ENCODE measurements at regions not wholly inside any gene's neighbourhood (a gene's known extent, or its start where the extent isn't known, plus 50 kb on each side); places are given as distances from the start of the nearest gene placed in this dataset.
A peak's percentile ranks its signal among the peaks of the same experiment; 100 is the strongest.

DNA sequence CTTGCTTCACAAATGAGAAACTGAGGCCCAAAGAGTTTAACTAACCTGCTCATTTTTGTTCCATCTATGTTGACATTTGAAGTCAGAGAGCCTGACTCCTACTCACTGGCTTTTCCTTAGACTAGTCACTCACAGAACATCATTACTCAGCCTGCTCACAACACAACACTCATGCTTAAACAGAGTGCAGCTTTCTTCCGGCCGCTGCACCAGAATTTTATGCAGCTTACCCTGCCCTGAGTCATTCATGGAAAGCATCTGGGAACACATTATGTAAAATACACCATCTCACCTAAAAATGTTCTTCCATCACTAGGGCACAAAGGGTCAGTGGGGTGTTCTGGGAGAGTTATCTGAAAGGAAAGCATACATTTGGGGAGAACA is 303.4 kb downstream of the SPRY2 start:
- peaks cover 0 to 14% (median 0%) of the 10 kb centered on the region in 4 donors for H3K4me1 ChIP-seq
- no peaks in the 10 kb centered on the region for H3K27me3 ChIP-seq
- WGBS, 2 donors = 69 to 79% methylated on average over 2 of the region's 2 CpGs
- DNase-seq (no peak), ATAC-seq (ENCODE audit: low FRiP score in 2 of 2) (no peak)
- H3K9me3 ChIP-seq = no peaks in the 10 kb centered on the region
- no peak overlapping the region for H3K4me3 ChIP-seq
- H3K27ac ChIP-seq = no peak overlapping the region
- no peaks in the 10 kb centered on the region for H3K36me3 ChIP-seq
- TF ChIP-seq POLR2AphosphoS5 (IDR thresholded peaks at IDR 0.05) (no peak), POLR2A (IDR thresholded peaks at IDR 0.05) (no peak), EP300 (IDR thresholded peaks at IDR 0.05) (no peak), CTCF (IDR thresholded peaks at IDR 0.05) (no peak)

DNA sequence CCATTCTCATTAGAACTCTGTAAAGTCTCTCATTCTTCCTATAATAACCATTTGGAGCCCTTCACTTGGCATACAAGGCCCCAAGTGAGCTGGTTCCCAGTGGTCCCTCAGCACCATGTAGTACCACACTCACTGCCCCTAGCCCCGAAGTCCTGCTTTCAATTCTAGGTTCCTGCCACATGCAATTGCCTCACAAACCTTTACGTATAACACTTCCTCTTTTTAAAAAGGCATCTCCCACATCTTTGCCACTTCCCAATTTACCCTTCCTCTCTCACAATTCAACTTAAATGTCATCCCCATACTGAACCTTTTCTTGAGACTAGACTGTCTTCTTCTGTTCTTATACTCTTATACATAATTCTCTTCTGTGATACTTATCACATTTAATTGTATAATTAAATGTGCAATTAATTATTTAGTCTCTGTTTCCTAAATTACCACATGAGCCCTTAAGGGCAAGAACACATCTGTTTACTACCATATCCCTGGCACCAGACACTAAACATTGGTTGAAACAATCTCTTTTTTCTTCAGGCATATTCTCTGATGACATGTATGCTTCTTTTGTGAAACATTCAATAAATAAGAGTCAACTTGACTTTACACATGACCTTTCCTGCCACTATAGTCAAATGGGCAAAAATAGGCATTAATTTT is 304.0 kb downstream of the SPRY2 start:
- TF ChIP-seq EP300 (IDR thresholded peaks at IDR 0.05) (no peak), POLR2A (IDR thresholded peaks at IDR 0.05) (no peak)
- H3K9me3 ChIP-seq = no peaks in the 10 kb centered on the region
- peaks cover 0 to 14% (median 0%) of the 10 kb centered on the region in 4 donors for H3K4me1 ChIP-seq
- no peak overlapping the region for H3K27ac ChIP-seq
- H3K4me3 ChIP-seq = no peak overlapping the region
- peak; percentile 40 to 81 for ATAC-seq (ENCODE audit: low FRiP score in 2 of 2)
- no peaks in the 10 kb centered on the region for H3K36me3 ChIP-seq
- no peaks in the 10 kb centered on the region for H3K27me3 ChIP-seq
- DNase-seq = peak in 1 of 2 donors; percentile 36
- 58 to 74% methylated on average over 2 of the region's 2 CpGs for WGBS, 2 donors

DNA sequence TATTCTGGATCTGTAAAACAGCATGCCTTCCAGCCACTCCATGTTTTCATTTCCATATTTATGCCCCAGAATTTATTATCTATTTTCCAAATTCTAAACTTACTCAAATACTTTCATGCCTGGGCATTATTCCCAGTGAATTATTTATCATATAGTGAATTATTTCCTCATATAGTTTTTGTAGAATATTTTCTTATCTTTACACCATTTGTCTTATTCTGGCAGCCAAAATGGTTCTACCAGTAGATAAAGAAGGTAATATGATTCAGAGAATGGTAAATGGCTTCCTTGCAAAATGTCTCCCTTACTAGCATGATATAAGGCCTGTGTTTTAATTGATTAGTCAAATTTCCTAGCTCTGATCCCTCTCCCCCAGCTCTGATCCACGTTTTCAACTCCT is 305.8 kb downstream of the SPRY2 start:
- no peak for TF ChIP-seq POLR2A (IDR thresholded peaks at IDR 0.05)
- TF ChIP-seq EP300 (IDR thresholded peaks at IDR 0.05) = no peak
- TF ChIP-seq CTCF (IDR thresholded peaks at IDR 0.05) = no peak
- no peak for TF ChIP-seq POLR2AphosphoS5 (IDR thresholded peaks at IDR 0.05)
- no peaks in the 10 kb centered on the region for H3K27me3 ChIP-seq
- no peak overlapping the region for H3K4me3 ChIP-seq
- 57 to 80% methylated on average over 1 of the region's 1 CpG for WGBS, 2 donors
- peaks cover 0 to 8% (median 2%) of the 10 kb centered on the region in 4 donors for H3K4me1 ChIP-seq
- DNase-seq (no peak), ATAC-seq (ENCODE audit: low FRiP score in 2 of 2) (no peak)
- H3K27ac ChIP-seq = no peak overlapping the region
- no peaks in the 10 kb centered on the region for H3K9me3 ChIP-seq
- no peaks in the 10 kb centered on the region for H3K36me3 ChIP-seq

GRCh38 chr13:80033951-80034350 is 307.0 kb downstream of the SPRY2 start:
- Histone ChIP-seq H3K27ac (no peak overlapping the region), H3K36me3 (no peaks in the 10 kb centered on the region), H3K4me3 (no peak overlapping the region), H3K4me1 (peaks cover 0 to 8% (median 2%) of the 10 kb centered on the region in 4 donors), H3K9me3 (no peaks in the 10 kb centered on the region), H3K27me3 (no peaks in the 10 kb centered on the region)
- 70 to 83% methylated on average over 2 of the region's 2 CpGs for WGBS, 2 donors
- no peak for DNase-seq
- TF ChIP-seq CTCF (IDR thresholded peaks at IDR 0.05) (no peak), POLR2A (IDR thresholded peaks at IDR 0.05) (no peak), EP300 (IDR thresholded peaks at IDR 0.05) (no peak), POLR2AphosphoS5 (IDR thresholded peaks at IDR 0.05) (no peak)
- ATAC-seq (ENCODE audit: low FRiP score in 2 of 2) = no peak

DNA sequence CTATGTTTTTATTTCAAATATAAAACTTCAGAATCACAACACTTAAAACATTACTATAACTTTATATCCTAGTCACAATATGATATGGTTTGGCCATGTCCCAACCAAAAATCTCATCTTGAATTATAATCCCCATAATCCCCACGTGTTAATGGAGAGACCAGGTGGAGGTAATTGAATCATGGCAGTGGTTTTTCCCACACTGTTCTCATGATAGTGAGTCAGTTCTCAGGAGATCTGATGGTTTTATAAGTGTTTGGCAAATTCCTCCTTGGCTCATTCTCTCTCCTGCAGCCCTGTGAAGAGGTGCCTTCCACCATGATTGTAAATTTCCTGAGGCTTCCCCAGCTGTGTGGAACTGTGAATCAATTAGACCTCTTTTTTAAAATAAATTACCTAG is 307.6 kb downstream of the SPRY2 start:
- Histone ChIP-seq H3K4me1 (peaks cover 0 to 8% (median 2%) of the 10 kb centered on the region in 4 donors), H3K9me3 (no peaks in the 10 kb centered on the region), H3K27ac (no peak overlapping the region), H3K4me3 (no peak overlapping the region), H3K27me3 (no peaks in the 10 kb centered on the region), H3K36me3 (no peaks in the 10 kb centered on the region)
- WGBS, 2 donors = 68 to 71% methylated on average over 1 of the region's 1 CpG
- TF ChIP-seq CTCF (IDR thresholded peaks at IDR 0.05) (no peak), EP300 (IDR thresholded peaks at IDR 0.05) (no peak), POLR2A (IDR thresholded peaks at IDR 0.05) (no peak), POLR2AphosphoS5 (IDR thresholded peaks at IDR 0.05) (no peak)
- ATAC-seq (ENCODE audit: low FRiP score in 2 of 2) (no peak), DNase-seq (no peak)
